ENCODE measurements at regions not wholly inside any gene's neighbourhood (a gene's known extent, or its start where the extent isn't known, plus 50 kb on each side); places are given as distances from the start of the nearest gene placed in this dataset.

GRCh38 chr9:109582386-109582785 lies 84.3 kb upstream of the PTPN3 start:
- H3K27ac ChIP-seq (ENCODE audit: poor library complexity, severe bottlenecking), result no peak overlapping the region
- TF ChIP-seq CTCF (IDR thresholded peaks at IDR 0.05; ENCODE audit: poor library complexity, severe bottlenecking), result no peak
- DNase-seq (ENCODE audit: low spot score) (no peak), ATAC-seq (ENCODE audit: low read depth) (no peak)
- no peak overlapping the region for H3K4me3 ChIP-seq (ENCODE audit: severe bottlenecking)
- H3K4me1 ChIP-seq (ENCODE audit: insufficient read depth, poor library complexity, severe bottlenecking), result no peaks in the 10 kb centered on the region
- no peaks in the 10 kb centered on the region for H3K9me3 ChIP-seq (ENCODE audit: severe bottlenecking)
- H3K36me3 ChIP-seq (ENCODE audit: low read depth), result no peaks in the 10 kb centered on the region
- H3K27me3 ChIP-seq (ENCODE audit: insufficient read depth, poor library complexity, severe bottlenecking), result no peaks in the 10 kb centered on the region

- no peaks in the 10 kb centered on the region for H3K4me1 ChIP-seq (ENCODE audit: insufficient read depth, poor library complexity, severe bottlenecking)
- H3K27ac ChIP-seq (ENCODE audit: poor library complexity, severe bottlenecking), result no peak overlapping the region
- TF ChIP-seq CTCF (IDR thresholded peaks at IDR 0.05; ENCODE audit: poor library complexity, severe bottlenecking), result no peak
- no peak overlapping the region for H3K4me3 ChIP-seq (ENCODE audit: severe bottlenecking)
- H3K36me3 ChIP-seq (ENCODE audit: low read depth), result no peaks in the 10 kb centered on the region
- no peaks in the 10 kb centered on the region for H3K27me3 ChIP-seq (ENCODE audit: insufficient read depth, poor library complexity, severe bottlenecking)
- no peak for DNase-seq (ENCODE audit: low spot score)
- ATAC-seq (ENCODE audit: low read depth), result no peak
- H3K9me3 ChIP-seq (ENCODE audit: severe bottlenecking), result no peaks in the 10 kb centered on the region
Measured at GRCh38 chr9:109584205-109584604, 86.1 kb upstream of the PTPN3 start.

- Histone ChIP-seq H3K27me3 (ENCODE audit: insufficient read depth, poor library complexity, severe bottlenecking) (no peaks in the 10 kb centered on the region), H3K4me1 (ENCODE audit: insufficient read depth, poor library complexity, severe bottlenecking) (no peaks in the 10 kb centered on the region), H3K36me3 (ENCODE audit: low read depth) (no peaks in the 10 kb centered on the region), H3K27ac (ENCODE audit: poor library complexity, severe bottlenecking) (no peak overlapping the region), H3K9me3 (ENCODE audit: severe bottlenecking) (no peaks in the 10 kb centered on the region), H3K4me3 (ENCODE audit: severe bottlenecking) (no peak overlapping the region)
- ATAC-seq (ENCODE audit: low read depth) (no peak), DNase-seq (ENCODE audit: low spot score) (no peak)
- no peak for TF ChIP-seq CTCF (IDR thresholded peaks at IDR 0.05; ENCODE audit: poor library complexity, severe bottlenecking)
Measured at GRCh38 chr9:109585796-109586195, 87.7 kb upstream of the PTPN3 start.

GRCh38 chr9:109586993-109587392 lies 88.9 kb upstream of the PTPN3 start:
- H3K4me3 ChIP-seq (ENCODE audit: severe bottlenecking), result no peak overlapping the region
- H3K4me1 ChIP-seq (ENCODE audit: insufficient read depth, poor library complexity, severe bottlenecking), result no peaks in the 10 kb centered on the region
- no peaks in the 10 kb centered on the region for H3K9me3 ChIP-seq (ENCODE audit: severe bottlenecking)
- no peaks in the 10 kb centered on the region for H3K36me3 ChIP-seq (ENCODE audit: low read depth)
- no peaks in the 10 kb centered on the region for H3K27me3 ChIP-seq (ENCODE audit: insufficient read depth, poor library complexity, severe bottlenecking)
- no peak overlapping the region for H3K27ac ChIP-seq (ENCODE audit: poor library complexity, severe bottlenecking)
- no peak for DNase-seq (ENCODE audit: low spot score)
- no peak for ATAC-seq (ENCODE audit: low read depth)
- no peak for TF ChIP-seq CTCF (IDR thresholded peaks at IDR 0.05; ENCODE audit: poor library complexity, severe bottlenecking)

GRCh38 chr9:109588415-109588814 lies 90.3 kb upstream of the PTPN3 start:
- DNase-seq (ENCODE audit: low spot score) (no peak), ATAC-seq (ENCODE audit: low read depth) (no peak)
- H3K36me3 ChIP-seq (ENCODE audit: low read depth), result no peaks in the 10 kb centered on the region
- H3K4me1 ChIP-seq (ENCODE audit: insufficient read depth, poor library complexity, severe bottlenecking), result no peaks in the 10 kb centered on the region
- no peak overlapping the region for H3K4me3 ChIP-seq (ENCODE audit: severe bottlenecking)
- H3K27ac ChIP-seq (ENCODE audit: poor library complexity, severe bottlenecking), result no peak overlapping the region
- no peak for TF ChIP-seq CTCF (IDR thresholded peaks at IDR 0.05; ENCODE audit: poor library complexity, severe bottlenecking)
- H3K9me3 ChIP-seq (ENCODE audit: severe bottlenecking), result no peaks in the 10 kb centered on the region
- no peaks in the 10 kb centered on the region for H3K27me3 ChIP-seq (ENCODE audit: insufficient read depth, poor library complexity, severe bottlenecking)
